H9 (cell line): ENCODE measurements at regions not wholly inside any gene's neighbourhood (a gene's known extent, or its start where the extent isn't known, plus 50 kb on each side); places are given as distances from the start of the nearest gene placed in this dataset.

Experiments used
- DNase-seq: peaks from one replicate; pipeline ENCODE4 v3.0.0-alpha.2; 2017
- H2AFZ ChIP-seq: one replicate; pipeline ENCODE4 v1.6.1; 2013; ENCODE audit warnings: mild to moderate bottlenecking, low read length, control low read depth, moderate library complexity
- H2AK5ac ChIP-seq: 2 replicates; pipeline ENCODE4 v1.6.1; 2013; ENCODE audit warnings: low read length, control low read depth, mixed read lengths; ENCODE audit not compliant: insufficient read length
- H2BK120ac ChIP-seq: one replicate; pipeline ENCODE4 v1.6.1; 2013; ENCODE audit warnings: low read depth, mild to moderate bottlenecking, low read length, control low read depth, inconsistent platforms; ENCODE audit not compliant: poor library complexity, severe bottlenecking
- H2BK12ac ChIP-seq: 2 replicates; pipeline ENCODE4 v1.6.1; 2013; ENCODE audit warnings: low read length, control low read depth, mixed read lengths, low read depth; ENCODE audit not compliant: insufficient read length
- H2BK15ac ChIP-seq: 2 replicates; pipeline ENCODE4 v1.6.1; 2013; ENCODE audit warnings: low read depth, low read length, control low read depth
- H2BK20ac ChIP-seq: one replicate; pipeline ENCODE4 v1.6.1; 2013; ENCODE audit warnings: low read depth, mild to moderate bottlenecking, low read length, control low read depth, inconsistent platforms; ENCODE audit not compliant: poor library complexity, severe bottlenecking
- H2BK5ac ChIP-seq: 2 replicates; pipeline ENCODE4 v1.6.1; 2013; ENCODE audit warnings: low read length, control low read depth, mixed read lengths; ENCODE audit not compliant: insufficient read length
- H3K14ac ChIP-seq: 2 replicates; pipeline ENCODE4 v1.6.1; 2013; ENCODE audit warnings: low read length, control low read depth; ENCODE audit not compliant: insufficient read depth
- H3K18ac ChIP-seq: 2 replicates; pipeline ENCODE4 v1.6.1; 2013; ENCODE audit warnings: low read depth, mild to moderate bottlenecking, mixed read lengths, low read length, control low read depth; ENCODE audit not compliant: insufficient read length
- H3K23ac ChIP-seq: 2 replicates; pipeline ENCODE4 v1.6.1; 2013; ENCODE audit warnings: low read length, control low read depth, mixed read lengths, low read depth; ENCODE audit not compliant: insufficient read length
- H3K23me2 ChIP-seq: 2 replicates; pipeline ENCODE4 v1.6.1; 2013; ENCODE audit warnings: low read depth, mild to moderate bottlenecking, mixed read lengths, low read length, control low read depth; ENCODE audit not compliant: insufficient read length, poor library complexity, severe bottlenecking
- H3K27ac ChIP-seq: 2 replicates; pipeline ENCODE4 v1.5.1; 2013; ENCODE audit warnings: low read length, control low read depth, mixed read lengths, low read depth; ENCODE audit not compliant: insufficient read length
- H3K27me3 ChIP-seq: 2 replicates; pipeline ENCODE4 v1.6.1; 2013; ENCODE audit warnings: low read length, control low read depth, inconsistent platforms; ENCODE audit not compliant: insufficient read depth
- H3K4ac ChIP-seq: 2 replicates; pipeline ENCODE4 v1.6.1; 2013; ENCODE audit warnings: low read depth, mild to moderate bottlenecking, control low read depth, inconsistent platforms, low read length, moderate library complexity
- H3K4me1 ChIP-seq: 2 replicates; pipeline ENCODE4 v1.6.1; 2013; ENCODE audit warnings: low read length, control low read depth, inconsistent platforms; ENCODE audit not compliant: insufficient read depth
- H3K4me2 ChIP-seq: 2 replicates; pipeline ENCODE4 v1.6.1; 2013; ENCODE audit warnings: low read length, control low read depth, mixed read lengths; ENCODE audit not compliant: insufficient read length, insufficient read depth
- H3K56ac ChIP-seq: 2 replicates; pipeline ENCODE4 v1.6.1; 2013; ENCODE audit warnings: low read depth, mild to moderate bottlenecking, mixed read lengths, low read length, control low read depth; ENCODE audit not compliant: insufficient read length
- H3K79me1 ChIP-seq: 2 replicates; pipeline ENCODE4 v1.6.1; 2013; ENCODE audit warnings: low read depth, mild to moderate bottlenecking, moderate library complexity, low read length, control low read depth, inconsistent platforms; ENCODE audit not compliant: insufficient read depth, poor library complexity, severe bottlenecking
- H3K79me2 ChIP-seq: 2 replicates; pipeline ENCODE4 v1.6.1; 2013; ENCODE audit warnings: low read length, control low read depth, inconsistent platforms; ENCODE audit not compliant: insufficient read depth
- H3K9ac ChIP-seq: 2 replicates; pipeline ENCODE4 v1.6.1; 2013; ENCODE audit warnings: low read length, control low read depth, mixed read lengths; ENCODE audit not compliant: insufficient read length; ENCODE audit errors: extremely low read depth
- H3K9me3 ChIP-seq: one replicate; pipeline ENCODE4 v1.6.1; 2013; ENCODE audit warnings: low read depth, low read length, inconsistent platforms; ENCODE audit not compliant: control insufficient read depth
- H3T11ph ChIP-seq: one replicate; pipeline ENCODE4 v1.6.1; 2013; ENCODE audit warnings: mild to moderate bottlenecking, low read length, control low read depth, inconsistent platforms
- H4K20me1 ChIP-seq: one replicate; pipeline ENCODE4 v1.6.1; 2013; ENCODE audit not compliant: control insufficient read depth, insufficient read length, insufficient read depth
- H4K5ac ChIP-seq: 2 replicates; pipeline ENCODE4 v1.6.1; 2013; ENCODE audit warnings: low read depth, mild to moderate bottlenecking, mixed read lengths, low read length, control low read depth; ENCODE audit not compliant: insufficient read length
- H4K8ac ChIP-seq: replicated peaks from 2 replicates; pipeline ENCODE4 v1.6.1; 2013; ENCODE audit warnings: low read length, control low read depth, mixed read lengths, low read depth; ENCODE audit not compliant: insufficient read length
- H4K91ac ChIP-seq: 2 replicates; pipeline ENCODE4 v1.6.1; 2013; ENCODE audit warnings: low read depth, mild to moderate bottlenecking, moderate library complexity, mixed read lengths, low read length, control low read depth; ENCODE audit not compliant: insufficient read length
- H3K27ac Mint-ChIP-seq, 3 experiments: 2 replicates in 2 of 3; 3 replicates in 1 of 3; pipeline ENCODE4 v1.8.0; 2020 to 2021; ENCODE audit warnings: mixed read lengths in 3 of 3, mild to moderate bottlenecking in 1 of 3, moderate library complexity in 1 of 3
- H3K27me3 Mint-ChIP-seq: 2 replicates; pipeline ENCODE4 v1.8.0; 2021; ENCODE audit warnings: low read depth, mild to moderate bottlenecking, moderate library complexity, mixed read lengths
- H3K36me3 Mint-ChIP-seq, 3 experiments: 2 replicates in 2 of 3; 3 replicates in 1 of 3; pipeline ENCODE4 v1.8.0; 2020 to 2021; ENCODE audit warnings: low read depth in 3 of 3, mixed read lengths in 3 of 3; ENCODE audit not compliant: insufficient read depth in 1 of 3
- H3K4me1 Mint-ChIP-seq, 2 experiments: 2 replicates each; pipeline ENCODE4 v1.8.0; 2020; ENCODE audit warnings: mixed read lengths in 2 of 2
- H3K4me3 Mint-ChIP-seq, 2 experiments: 2 replicates in 1 of 2; 3 replicates in 1 of 2; pipeline ENCODE4 v1.8.0; 2020 to 2021; ENCODE audit warnings: mild to moderate bottlenecking in 2 of 2, mixed read lengths in 2 of 2, moderate library complexity in 1 of 2
- H3K9me3 Mint-ChIP-seq, 2 experiments: 2 replicates in 1 of 2; 3 replicates in 1 of 2; pipeline ENCODE4 v1.8.0; 2020; ENCODE audit warnings: mild to moderate bottlenecking in 2 of 2, mixed read lengths in 2 of 2, moderate library complexity in 1 of 2
- CTCF ChIP-seq: fragments of 200-600 bp; sonication (generic); conservative IDR thresholded peaks from 3 replicates; pipeline ENCODE4 v1.8.0; 2021; ENCODE audit warnings: antibody characterized with exemption, mild to moderate bottlenecking
- WGBS: extraction: QIAGEN DNeasy Blood & Tissue Kit; methylation state at CpG from one replicate; pipeline ENCODE4 v1.1.7; 2013; ENCODE audit warnings: missing lambda C conversion rate, low lambda C conversion rate, mixed read lengths; ENCODE audit not compliant: insufficient read length; ENCODE audit errors: extremely low coverage; 5-methylcytosine and 5-hydroxymethylcytosine counted together

DNA sequence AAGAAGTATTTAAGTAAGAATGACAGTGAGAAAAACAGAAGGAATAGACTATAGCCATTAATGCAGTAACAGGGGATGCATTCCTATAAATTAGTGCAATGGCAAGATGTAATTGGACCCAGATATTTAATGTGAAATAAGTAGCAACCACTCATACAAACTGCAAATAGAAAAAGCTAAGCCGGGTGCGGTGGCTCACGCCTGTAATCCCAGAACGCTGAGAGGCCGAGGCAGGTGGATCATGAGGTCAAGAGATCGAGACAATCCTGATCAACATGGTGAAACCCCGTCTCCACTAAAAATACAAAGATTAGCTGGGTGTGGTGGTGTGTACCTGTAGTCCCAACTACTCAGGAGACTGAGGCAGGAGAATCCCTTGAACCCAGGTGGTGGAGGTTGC, 845.8 kb downstream of the PDHA2 start:
- no peaks in the 10 kb centered on the region for H3K9me3 Mint-ChIP-seq
- DNase-seq, result no peak
- H3K27me3 Mint-ChIP-seq, result no peaks in the 10 kb centered on the region
- Histone ChIP-seq H3K18ac (no peak overlapping the region), H4K20me1 (no peaks in the 10 kb centered on the region), H3T11ph (no peak overlapping the region), H2BK15ac (no peak overlapping the region), H3K79me1 (no peaks in the 10 kb centered on the region), H3K9ac (no peak overlapping the region), H3K4me2 (no peak overlapping the region), H3K56ac (no peak overlapping the region), H2AK5ac (no peak overlapping the region), H4K8ac (no peak overlapping the region), H2BK120ac (no peak overlapping the region), H2BK20ac (no peak overlapping the region), H2BK12ac (no peak overlapping the region), H3K4me1 (no peaks in the 10 kb centered on the region), H3K4ac (no peak overlapping the region), H3K27ac (no peak overlapping the region), H3K9me3 (no peaks in the 10 kb centered on the region), H4K91ac (no peak overlapping the region), H2AFZ (no peak overlapping the region), H3K79me2 (no peaks in the 10 kb centered on the region), H3K23ac (no peak overlapping the region), H2BK5ac (no peak overlapping the region), H4K5ac (no peak overlapping the region), H3K23me2 (no peaks in the 10 kb centered on the region), H3K14ac (no peak overlapping the region), H3K27me3 (no peaks in the 10 kb centered on the region)
- no peak overlapping the region for H3K4me3 Mint-ChIP-seq
- H3K36me3 Mint-ChIP-seq, result no peaks in the 10 kb centered on the region
- no peak overlapping the region for H3K27ac Mint-ChIP-seq
- no CpG with 5 or more reads among the region's 7 CpGs for WGBS
- no peaks in the 10 kb centered on the region for H3K4me1 Mint-ChIP-seq
- no peak for TF ChIP-seq CTCF
